ENCODE measurements at regions not wholly inside any gene's neighbourhood (a gene's known extent, or its start where the extent isn't known, plus 50 kb on each side); places are given as distances from the start of the nearest gene placed in this dataset.
"Not testable (repeated sequence)": the region's sequence is repeated elsewhere in the genome, so short reads cannot be mapped to it uniquely, and the experiment has no call there.

- no peak for DNase-seq (ENCODE audit: insufficient read length, low spot score)
- no peak for FAIRE-seq
Observed at GRCh38 chr1:182003953-182004586, 57.4 kb downstream of the ZNF648 start.

- FAIRE-seq (no peak), DNase-seq (ENCODE audit: insufficient read length, low spot score) (no peak)
Observed at GRCh38 chr1:182003025-182003725, 58.3 kb downstream of the ZNF648 start.

- DNase-seq (ENCODE audit: insufficient read length, low spot score) (no peak), FAIRE-seq (no peak)
Observed at GRCh38 chr1:182002570-182002969, 58.9 kb downstream of the ZNF648 start.

- DNase-seq (ENCODE audit: insufficient read length, low spot score): no peak
- no peak for FAIRE-seq
Observed at GRCh38 chr1:181998858-181999257, 62.7 kb downstream of the ZNF648 start.

DNA sequence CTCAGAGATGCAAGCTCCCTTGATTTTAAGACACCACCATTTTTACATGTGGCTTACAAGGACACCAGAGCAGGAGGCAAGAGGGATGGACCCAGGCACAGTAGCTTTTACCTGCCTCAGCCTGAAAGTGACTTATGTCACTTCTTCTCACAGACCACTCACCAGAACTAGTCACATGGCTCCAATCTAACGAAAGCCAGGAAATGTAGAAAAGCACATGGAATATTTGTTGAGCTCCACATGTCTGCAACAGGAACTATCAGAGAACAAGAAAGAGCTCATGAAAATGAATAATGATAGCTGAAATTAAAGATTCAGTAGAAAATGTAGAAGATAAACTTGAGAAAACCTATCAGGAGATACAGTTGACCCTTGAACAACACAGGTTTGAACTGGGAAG is 69.4 kb downstream of the ZNF648 start:
- FAIRE-seq (no peak), DNase-seq (ENCODE audit: insufficient read length, low spot score) (no peak)

DNA sequence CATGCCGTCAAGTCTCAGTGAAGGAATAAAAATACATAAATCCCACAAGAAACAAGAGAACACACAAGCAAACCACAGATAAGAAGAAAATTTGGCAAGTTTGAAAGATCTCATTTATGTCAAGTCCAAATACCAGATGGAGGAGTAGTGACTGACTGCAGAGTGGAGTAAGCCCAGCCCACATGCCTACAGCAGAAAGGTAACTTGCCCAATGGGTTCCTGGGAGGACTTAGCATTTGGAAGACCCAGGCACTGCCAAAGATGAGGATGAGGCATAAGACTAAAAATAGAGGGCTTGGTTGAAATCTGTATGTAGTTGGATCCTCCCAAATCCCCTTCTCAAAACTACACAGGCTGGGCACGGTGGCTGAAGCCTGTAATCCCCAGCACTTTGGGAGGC is 70.8 kb downstream of the ZNF648 start:
- no peak for DNase-seq (ENCODE audit: insufficient read length, low spot score)
- no peak for FAIRE-seq

GRCh38 chr1:181989261-181989920 is 72.1 kb downstream of the ZNF648 start:
- FAIRE-seq: no peak

GRCh38 chr1:181987996-181988395 is 73.5 kb downstream of the ZNF648 start:
- no peak for DNase-seq (ENCODE audit: insufficient read length, low spot score)
- FAIRE-seq: no peak

More at GRCh38 chr1:181989261-181989920, 72.1 kb downstream of the ZNF648 start:
- no peak for DNase-seq (ENCODE audit: insufficient read length, low spot score)

DNA sequence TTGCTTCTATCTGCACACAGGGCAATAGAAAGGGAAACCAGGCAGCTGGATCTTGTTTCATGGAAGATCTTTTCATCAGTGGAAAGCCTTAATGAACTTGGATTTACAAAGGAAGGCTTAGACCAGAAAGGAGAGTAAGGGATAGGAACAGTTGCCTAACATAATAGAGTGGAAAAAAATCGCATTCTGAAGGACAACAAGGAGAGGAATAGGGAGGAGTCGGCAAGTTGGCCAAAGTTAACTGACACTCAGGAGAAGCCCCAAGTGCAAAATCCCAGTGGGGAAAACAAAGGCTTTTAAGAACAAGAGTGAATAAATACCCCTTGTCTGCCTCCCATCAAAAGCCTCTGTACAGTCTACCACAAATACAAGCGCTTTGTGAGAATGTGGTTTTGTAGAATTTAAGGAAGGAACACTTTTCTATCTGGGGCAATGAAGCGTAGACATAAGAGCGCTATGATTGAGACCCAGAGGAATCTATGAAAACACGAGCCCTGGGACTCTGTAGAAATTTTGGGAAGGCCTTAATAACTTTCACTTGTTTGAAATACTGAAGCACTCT is 74.1 kb downstream of the ZNF648 start:
- FAIRE-seq: no peak

DNA sequence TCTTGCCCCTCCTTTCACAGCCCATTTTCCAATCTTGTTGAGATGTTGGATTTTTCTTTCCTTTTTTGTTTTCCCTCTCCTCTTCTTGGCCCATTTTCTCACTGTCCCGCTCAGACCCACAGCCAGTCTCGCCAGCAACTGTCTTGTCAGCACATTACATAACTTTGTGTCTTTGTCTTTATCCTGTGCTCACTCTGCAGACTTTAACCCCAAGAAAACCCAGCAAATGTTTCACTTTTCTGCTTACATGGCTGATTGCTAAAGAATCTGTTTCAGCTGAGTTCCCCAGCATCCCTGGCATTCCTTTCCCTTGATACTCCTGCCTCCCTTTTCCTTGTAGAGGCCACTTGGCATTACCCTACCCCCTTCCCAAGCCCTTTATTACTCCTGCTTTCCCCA is 74.6 kb downstream of the ZNF648 start:
- no peak for FAIRE-seq
- no peak for DNase-seq (ENCODE audit: insufficient read length, low spot score)

More for the DNA sequence above, 74.1 kb downstream of the ZNF648 start:
- no peak for DNase-seq (ENCODE audit: insufficient read length, low spot score)

- DNase-seq (ENCODE audit: insufficient read length, low spot score) (no peak), FAIRE-seq (no peak)
Observed at GRCh38 chr1:181985936-181986906, 75.3 kb downstream of the ZNF648 start.

DNA sequence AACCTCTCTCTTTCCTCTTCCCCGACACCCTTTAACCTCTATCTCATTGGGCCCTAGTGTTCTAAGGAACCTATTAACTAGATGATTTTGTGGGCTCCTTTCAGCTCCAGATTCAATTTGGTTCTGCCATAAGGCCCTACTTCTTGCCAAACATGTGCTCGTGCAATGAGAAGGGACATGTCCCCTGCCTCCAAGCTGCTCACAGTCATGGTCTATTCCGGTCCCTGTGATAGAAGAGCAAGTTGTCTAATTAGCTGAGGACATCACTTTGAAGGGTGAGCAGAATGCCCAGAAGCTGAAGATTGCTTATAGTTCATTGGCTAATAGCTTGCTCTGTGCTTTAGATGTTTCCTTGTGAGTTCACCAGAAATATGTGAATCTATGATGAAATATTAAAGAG is 76.2 kb downstream of the ZNF648 start:
- FAIRE-seq: no peak

GRCh38 chr1:181984006-181984405 is 77.5 kb downstream of the ZNF648 start:
- DNase-seq (ENCODE audit: insufficient read length, low spot score) (no peak), FAIRE-seq (no peak)

More for the DNA sequence above, 76.2 kb downstream of the ZNF648 start:
- no peak for DNase-seq (ENCODE audit: insufficient read length, low spot score)

DNA sequence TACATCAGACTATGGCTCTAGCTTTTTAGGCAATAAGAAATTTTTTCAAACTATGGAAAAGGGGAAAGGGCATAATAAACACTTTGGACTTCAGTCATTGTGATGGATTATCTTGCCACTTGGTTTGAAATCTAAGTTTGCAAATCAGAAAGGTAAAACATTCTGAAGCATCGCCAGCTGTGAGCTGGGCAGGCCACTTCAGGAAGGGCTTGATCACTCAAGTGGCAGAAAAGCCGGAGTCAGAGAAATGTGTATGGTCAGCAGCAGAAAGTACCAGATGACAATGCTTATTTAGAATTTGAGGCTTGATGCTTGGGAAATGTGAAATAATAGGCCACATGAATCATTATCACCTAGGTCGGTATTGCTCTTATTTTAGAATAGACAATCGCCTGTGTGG is 79.7 kb downstream of the ZNF648 start:
- DNase-seq (ENCODE audit: insufficient read length, low spot score) (no peak), FAIRE-seq (no peak)

- FAIRE-seq: no peak
- DNase-seq (ENCODE audit: insufficient read length, low spot score): no peak
Observed at GRCh38 chr1:181972256-181972655, 89.3 kb downstream of the ZNF648 start.

DNA sequence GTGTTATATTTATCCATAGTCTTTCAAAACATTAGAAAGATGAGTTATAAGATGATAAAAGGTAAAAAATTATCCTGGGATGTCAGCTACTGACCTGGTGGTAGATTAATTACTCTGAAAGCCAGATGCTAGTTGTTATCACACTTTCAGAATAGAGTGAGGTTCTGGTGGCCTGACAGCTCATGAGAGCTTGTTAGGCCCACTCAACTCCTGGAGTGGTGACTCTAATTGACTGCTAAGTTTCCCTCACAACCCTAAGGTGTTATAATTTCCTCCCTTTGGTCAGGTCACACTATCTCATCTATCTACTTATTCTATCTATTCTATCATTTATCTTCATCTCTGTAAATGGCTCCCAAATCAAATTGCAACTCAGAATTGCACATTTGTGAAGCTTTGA is 90.1 kb downstream of the ZNF648 start:
- DNase-seq (ENCODE audit: insufficient read length, low spot score): no peak
- no peak for FAIRE-seq

- no peak for DNase-seq (ENCODE audit: insufficient read length, low spot score)
- FAIRE-seq: no peak
Observed at GRCh38 chr1:181969902-181970301, 91.6 kb downstream of the ZNF648 start.

GRCh38 chr1:181954696-181955095 is 106.8 kb downstream of the ZNF648 start:
- not testable (repeated sequence) for DNase-seq (ENCODE audit: insufficient read length, low spot score); FAIRE-seq

DNA sequence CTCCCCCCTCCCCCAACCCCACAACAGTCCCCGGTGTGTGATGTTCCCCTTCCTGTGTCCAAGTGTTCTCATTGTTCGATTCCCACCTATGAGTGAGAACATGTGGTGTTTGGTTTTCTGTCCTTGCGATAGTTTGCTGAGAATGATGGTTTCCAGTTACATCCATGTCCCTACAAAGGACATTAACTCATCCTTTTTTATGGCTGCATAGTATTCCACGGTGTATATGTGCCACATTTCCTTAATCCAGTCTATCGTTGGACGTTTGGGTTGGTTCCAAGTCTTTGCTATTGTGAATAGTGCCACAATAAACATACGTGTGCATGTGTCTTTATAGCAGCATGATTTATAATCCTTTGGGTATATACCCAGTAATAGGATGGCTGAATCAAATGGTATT is 107.3 kb downstream of the ZNF648 start:
- FAIRE-seq; DNase-seq (ENCODE audit: insufficient read length, low spot score): not testable (repeated sequence)

DNA sequence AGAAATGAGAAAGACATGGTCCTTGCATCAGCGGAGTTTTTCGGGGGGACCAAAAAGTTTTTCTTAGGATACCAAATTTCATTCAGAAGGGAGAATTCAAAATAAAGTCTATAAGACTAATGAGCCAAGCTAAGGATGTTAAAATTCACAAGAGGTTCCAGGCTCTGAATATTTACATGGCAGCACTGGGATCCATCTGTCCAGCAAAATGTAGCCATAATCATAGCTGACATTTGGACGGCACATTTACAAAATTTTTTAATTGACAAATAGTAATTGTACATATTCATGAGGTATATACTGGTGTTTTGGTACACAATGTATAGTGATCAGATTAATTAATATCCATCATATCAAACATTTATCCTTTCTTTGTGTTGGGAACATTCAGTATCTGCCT is 107.9 kb downstream of the ZNF648 start:
- FAIRE-seq (no peak), DNase-seq (ENCODE audit: insufficient read length, low spot score) (no peak)

Data from GM19239 (cell line).